ENCODE measurements at regions not wholly inside any gene's neighbourhood (a gene's known extent, or its start where the extent isn't known, plus 50 kb on each side); places are given as distances from the start of the nearest gene placed in this dataset.

DNA sequence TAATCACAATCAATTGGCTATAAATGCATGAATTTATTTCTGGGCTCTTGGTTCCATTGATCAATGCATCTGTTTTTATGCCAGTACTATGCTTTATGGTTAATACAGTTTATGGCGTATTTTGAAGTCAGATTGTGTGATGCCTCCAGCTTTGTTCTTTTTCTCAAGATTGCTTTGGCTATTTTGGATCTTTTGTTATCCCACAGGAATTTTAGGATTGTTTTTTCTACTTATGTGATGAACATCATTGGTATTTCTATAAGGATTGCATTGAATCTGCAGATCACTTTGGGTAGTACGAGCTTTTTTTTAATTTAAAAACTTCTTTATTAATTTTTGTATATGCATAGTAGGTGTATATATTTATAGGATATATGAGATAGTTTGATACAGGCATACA, 338.7 kb upstream of the IGFBP7 start:
- FAIRE-seq: no peak
- no peak for DNase-seq (ENCODE audit: low spot score in 2 of 2)

DNA sequence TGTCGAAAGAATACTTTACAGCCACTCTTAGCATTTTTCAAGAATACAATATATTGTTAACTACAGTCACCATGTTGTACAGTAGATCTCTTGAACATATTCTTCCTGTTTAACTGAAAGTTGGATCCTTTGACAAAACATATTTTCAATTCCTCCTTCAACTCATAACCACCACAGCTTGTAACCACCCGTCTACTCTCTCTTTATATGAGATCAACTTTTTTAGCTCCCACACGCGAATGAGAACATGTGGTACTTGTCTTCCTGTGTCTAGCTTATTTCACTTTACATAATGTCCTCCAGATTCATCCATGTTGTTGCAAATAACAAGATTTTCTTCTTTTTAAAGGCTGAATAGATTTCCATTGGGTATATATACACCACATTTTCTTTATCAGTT, 338.3 kb upstream of the IGFBP7 start:
- DNase-seq (ENCODE audit: low spot score in 2 of 2) (no peak), FAIRE-seq (no peak)

DNA sequence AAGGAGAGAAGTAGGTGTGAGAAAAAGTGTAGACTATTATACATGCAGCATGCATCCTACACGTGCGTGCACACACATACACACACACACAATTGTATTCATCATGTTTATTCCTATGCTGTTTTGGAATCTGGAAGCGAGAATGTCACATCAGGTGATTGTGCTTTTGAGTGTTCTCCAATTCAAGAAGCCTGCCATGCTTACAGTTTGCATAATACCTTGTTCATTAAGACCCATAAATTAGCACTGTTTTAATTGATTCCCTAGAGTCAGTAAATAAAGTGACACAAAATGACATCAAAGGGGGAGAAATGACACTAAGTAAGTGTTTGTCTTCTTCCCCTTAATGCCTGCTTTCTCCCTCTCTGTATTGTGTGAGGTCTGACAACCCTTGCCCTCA, 336.1 kb upstream of the IGFBP7 start:
- FAIRE-seq: no peak
- no peak for DNase-seq (ENCODE audit: low spot score in 2 of 2)

DNA sequence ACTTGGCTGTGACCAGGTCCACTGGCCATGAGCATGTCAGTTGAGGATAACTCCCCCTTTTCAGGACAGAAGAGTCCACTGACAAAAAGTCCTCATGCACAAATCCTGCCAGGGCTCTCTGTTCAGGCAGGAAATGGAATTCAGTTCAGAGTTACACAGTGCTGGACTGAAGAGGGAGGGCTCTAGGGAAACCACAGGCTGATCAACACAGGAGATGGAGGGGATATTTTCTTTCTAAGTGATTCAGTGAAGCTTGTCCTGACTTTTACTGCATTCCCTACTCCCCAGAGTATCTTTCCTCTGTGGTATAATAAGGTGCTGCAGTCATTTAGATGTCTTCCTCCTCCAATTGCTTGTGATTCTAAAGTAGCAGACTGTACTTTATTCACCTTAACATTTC, 335.5 kb upstream of the IGFBP7 start:
- FAIRE-seq: no peak
- DNase-seq (ENCODE audit: low spot score in 2 of 2): no peak

DNA sequence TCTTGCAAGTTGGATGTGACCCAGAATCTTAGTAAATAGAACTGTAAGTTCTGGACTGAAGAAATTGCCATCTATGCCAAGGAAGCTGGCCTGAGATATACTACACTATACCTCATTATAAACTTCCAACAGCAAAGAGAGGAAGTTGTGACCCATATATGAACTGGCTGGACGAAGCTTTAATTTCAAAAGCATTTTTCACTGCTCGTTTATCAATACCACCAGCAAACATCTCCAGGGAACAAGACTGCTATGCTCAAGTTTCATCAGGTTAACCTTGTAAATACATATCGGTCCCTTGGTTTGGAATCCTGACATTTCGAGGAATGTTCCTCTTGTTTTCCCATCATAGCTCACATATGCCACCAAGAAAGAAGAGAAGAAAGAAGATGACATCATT, 334.5 kb upstream of the IGFBP7 start:
- DNase-seq (ENCODE audit: low spot score in 2 of 2): no peak
- FAIRE-seq: no peak

DNA sequence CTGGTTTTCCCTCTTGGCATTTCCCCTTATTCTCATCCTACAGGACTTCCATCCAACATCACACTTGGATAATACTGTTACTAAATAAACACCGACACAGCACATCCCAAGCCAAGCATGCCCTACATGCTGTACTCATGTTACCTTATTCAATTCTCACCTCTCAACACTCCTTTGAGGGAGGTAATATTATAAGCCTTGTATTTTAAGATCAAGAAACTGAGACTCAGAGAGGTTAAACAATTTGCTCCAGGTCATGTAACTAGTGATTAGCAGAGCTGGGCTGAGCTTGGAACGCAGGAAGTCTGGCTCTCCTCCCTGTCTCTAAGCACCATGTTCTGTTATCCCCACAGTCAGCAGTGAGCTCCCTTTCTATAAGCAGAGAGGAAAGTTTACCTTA, 333.6 kb upstream of the IGFBP7 start:
- DNase-seq (ENCODE audit: low spot score in 2 of 2): no peak
- FAIRE-seq: no peak

DNA sequence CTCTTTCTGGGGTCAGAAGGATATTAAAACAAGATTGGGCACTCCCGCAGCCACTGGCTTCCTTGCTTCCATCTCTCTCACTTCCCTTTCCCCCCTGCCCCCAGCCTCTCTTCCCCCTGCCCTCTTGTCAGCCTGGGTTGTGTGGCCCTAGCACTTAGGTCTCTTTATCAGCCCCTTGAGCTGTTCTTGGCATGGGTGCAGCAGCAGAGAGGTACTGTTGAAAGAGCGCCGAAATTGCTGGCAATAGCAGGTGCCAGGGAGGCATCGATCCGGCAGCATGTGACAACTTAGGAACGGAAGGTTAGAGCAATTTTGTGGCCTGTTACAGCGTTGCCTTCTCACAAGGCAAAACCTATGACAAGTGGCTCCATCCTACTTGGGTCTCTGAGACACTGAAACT, 333.1 kb upstream of the IGFBP7 start:
- no peak for DNase-seq (ENCODE audit: low spot score in 2 of 2)
- no peak for FAIRE-seq

DNA sequence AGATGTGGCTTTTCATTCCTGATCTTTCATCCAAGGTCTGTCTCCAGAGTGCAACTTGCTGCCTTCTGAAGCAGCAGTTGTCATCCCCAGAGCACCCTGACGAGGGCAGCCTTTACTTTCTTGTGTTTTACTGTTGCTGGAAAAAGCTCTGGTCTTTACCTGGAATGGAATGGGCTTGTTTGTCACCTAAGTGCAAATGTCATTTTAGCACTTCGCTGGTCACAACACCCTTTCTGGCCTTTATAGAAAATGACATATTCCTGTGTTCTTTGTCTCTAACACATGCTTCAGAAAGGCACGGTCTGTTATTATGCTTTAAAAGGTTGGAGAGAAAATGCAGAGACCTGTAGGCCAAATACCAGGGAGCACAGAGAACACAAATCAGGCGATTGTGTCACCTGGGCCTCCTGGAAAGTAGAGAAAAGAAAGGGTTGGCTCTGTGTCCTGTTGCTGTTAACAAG, 332.7 kb upstream of the IGFBP7 start:
- FAIRE-seq (no peak), DNase-seq (ENCODE audit: low spot score in 2 of 2) (peak in 1 of 2 donors; percentile 40)

DNA sequence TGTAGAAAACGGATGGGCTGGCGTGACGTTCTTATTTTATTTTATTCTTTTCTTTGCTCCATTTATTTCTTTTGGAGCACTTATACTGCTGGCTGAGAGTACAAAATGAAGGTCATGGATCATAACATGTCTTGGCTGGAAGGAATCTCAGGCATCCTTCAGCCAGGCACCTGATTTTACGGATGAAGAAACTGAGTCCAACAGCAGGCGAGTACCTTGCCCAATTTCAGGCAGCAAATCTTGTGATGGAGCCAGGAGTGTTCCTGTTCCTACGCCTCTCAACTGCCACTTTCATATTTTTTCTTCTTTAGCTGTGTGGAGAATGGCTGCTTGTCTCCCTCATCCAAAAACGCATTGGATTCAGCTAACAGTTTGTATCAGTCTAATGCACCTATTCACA, 332.1 kb upstream of the IGFBP7 start:
- FAIRE-seq (no peak), DNase-seq (ENCODE audit: low spot score in 2 of 2) (no peak)

DNA sequence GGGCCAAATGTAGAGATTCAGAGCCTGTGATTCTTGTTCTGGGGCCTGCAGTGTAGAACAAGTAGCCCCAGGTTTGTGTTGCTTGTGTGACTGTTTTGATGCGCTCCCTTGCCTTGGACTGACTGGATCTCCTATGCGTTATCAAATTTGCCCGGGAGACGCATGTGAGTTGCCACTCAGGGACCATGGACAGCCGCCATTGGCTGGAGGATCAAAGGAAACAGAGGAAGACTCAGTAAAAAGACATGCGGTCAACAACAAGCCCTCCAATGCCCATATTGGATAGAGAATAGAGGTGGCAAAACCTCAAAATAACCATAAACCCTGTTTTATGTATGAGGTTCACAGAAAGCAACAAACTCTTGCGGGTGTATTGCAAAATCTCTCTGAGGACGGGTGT, 327.5 kb upstream of the IGFBP7 start:
- DNase-seq (ENCODE audit: low spot score in 2 of 2) (no peak), FAIRE-seq (no peak)

DNA sequence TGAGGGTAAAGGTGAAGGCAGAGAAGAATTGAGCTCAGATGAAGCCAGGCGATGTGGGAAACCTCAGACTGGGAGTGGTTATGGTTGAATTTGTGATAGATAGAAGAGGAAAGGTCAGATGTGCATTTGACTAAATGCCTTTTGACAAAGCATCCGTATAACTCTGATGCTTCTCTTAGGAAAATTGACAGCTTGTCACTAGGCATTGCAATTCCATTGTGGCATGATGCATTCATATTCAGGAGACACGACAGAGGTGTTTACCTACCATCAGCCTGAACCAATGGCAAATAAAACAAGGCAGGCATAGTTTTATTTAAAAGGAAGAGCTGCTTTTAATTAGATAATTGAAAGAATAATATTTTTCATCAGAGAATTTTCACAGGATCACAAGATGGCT, 325.1 kb upstream of the IGFBP7 start:
- FAIRE-seq (no peak), DNase-seq (ENCODE audit: low spot score in 2 of 2) (no peak)

DNA sequence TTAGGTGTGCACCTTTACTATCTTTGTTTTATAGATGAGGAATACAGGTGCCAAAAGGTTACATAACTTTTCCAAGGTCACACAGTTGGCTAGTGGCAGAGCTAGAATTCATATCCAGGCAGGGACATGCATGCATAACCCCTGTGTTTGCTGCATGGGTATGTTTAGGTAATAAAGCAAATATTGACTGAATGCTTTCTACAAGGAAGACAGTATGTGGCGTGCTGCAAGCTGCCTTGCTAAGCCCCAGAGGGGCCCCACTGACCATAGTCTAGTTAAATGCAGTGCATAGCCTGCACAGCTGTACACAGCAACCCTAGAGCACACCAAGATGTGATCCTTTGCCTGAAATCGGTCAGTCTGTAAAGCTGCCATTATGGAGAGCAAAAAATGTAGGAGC, 320.5 kb upstream of the IGFBP7 start:
- FAIRE-seq: no peak
- no peak for DNase-seq (ENCODE audit: low spot score in 2 of 2)

DNA sequence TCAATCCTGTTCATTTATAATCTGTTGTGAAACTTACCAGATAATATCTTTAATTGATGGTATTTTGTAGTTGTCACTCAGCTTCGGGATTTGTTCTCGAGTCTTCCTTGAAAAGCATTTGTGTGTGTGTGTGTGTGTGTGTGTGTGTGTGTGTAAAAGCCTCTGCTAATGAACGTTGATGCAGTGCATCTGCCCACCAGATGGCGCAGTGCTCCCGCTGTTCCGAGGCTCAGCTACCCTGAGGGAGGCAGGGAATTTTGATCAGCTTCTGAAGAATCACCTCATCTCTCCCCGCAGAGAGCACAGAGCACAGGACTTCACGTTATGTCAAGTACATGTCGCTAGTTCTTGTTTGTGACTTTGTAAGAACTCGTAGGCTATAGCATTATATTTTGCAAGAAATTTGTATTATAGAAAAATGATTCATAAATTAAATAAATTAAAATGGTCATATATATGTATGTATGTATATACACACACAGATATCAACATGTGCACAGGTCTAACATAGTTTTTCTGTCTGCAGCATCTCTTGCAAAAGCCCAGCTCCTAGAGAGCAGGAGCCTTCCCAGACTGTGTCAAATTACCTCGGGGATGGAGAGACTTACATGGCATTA, 316.7 kb upstream of the IGFBP7 start:
- FAIRE-seq (no peak), DNase-seq (ENCODE audit: low spot score in 2 of 2) (peak; percentile 11 to 49)

DNA sequence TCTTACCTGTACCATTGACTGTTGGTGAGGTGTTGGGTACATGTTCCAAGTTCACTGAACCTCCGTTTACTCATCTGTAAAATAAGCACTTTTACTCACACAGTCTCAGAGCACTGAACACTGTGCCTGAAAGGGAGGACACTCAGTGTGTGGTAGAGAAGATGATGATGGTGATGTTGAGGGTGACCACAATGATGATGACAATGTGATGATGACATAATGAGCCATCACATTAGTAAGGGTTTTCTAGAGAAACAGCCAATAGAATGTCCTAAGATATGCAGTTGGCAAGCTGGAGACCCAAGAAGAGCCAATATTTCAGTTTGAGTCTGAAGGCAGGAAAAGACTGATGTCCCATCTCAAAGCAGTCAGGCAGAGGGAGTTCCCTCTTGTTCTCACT, 315.4 kb upstream of the IGFBP7 start:
- FAIRE-seq: no peak
- DNase-seq (ENCODE audit: low spot score in 2 of 2): no peak

DNA sequence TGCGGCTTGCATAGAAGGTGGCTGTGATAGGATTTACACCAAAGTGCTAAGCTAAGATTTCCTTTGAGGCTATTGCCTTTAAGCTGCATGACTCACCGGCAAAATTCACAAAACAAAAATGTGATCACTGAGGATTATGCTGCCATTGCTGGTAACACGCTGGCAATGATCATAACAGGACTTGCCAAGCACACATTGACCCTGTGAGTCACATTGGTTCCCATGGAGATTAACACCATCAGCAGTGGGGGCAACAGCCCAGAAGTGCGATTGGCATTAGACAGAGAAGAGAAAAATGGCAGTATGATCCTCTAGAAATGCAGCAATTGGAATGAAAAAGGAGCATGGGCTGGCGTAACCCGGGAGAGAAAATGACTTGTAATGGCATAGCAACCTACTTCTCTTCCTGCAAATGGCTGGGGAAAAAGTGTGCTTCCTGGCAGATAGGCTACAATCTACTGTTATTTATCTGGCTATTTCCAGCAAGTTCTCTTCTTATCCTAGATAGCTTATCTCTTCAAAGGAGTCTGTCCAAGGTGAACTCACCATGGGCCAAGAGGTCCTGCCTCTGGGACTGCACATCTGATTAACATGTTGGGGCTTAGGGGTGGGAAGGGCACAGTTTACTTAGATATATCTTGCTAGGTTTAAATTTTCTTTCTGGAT, 314.2 kb upstream of the IGFBP7 start:
- no peak for FAIRE-seq
- peak in 1 of 2 donors; percentile 8 for DNase-seq (ENCODE audit: low spot score in 2 of 2)

DNA sequence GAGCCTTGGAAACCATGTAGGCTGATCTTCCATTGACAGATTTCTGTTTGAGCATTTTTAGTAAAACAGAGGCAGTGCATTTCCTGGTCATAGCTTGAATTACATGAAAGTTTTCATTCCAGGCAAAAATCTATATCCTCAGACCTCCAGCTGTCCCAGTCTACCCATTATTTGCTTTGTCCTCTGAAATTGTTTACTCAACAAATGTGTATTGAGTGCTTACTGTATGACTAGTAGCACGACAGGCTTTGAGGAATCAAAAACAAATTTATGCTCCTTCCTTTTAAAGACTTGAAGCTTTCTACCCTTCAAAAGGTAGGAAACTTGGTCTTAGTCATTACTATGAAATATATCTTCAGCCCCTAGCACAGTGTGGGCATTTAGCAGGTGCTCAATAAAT, 307.9 kb upstream of the IGFBP7 start:
- DNase-seq (ENCODE audit: low spot score in 2 of 2) (no peak), FAIRE-seq (no peak)

DNA sequence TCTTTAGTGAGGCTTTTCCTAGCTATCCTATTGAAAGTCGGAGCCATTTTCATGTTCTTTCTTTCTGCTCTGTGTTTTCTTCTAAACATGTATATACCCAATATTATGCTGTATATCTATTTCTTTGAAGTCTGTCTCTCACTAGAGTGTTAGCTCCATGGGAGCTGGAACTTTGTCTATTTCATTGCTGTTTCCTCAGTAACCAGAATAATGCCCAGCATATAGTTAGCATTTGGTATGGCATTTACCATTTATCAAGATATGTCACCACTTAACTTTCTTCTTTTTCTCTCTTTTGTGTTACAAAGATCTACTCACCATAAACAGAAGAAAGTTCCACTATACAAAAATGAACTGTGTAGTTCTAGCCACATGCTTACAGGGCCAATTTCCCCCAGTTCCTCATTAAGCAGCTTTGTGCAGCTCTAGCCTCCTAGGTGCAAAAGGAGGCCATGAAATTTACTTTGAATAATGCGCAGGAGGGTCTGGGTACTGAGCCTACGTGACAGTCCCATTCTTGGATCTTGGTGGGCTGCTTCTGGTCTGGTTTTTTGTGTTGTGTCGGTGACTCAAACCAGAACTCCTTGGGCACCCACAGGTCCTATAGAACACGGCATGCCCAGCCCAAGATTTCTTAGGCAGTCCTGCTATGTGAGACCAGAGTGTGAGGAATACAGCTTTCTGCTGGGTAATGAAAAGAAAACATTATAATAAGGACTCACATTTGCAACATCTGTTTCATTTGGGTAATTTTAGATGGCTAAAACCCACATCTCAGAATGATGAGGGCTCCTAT, 302.3 kb upstream of the IGFBP7 start:
- DNase-seq (ENCODE audit: low spot score in 2 of 2) (no peak), FAIRE-seq (no peak)

DNA sequence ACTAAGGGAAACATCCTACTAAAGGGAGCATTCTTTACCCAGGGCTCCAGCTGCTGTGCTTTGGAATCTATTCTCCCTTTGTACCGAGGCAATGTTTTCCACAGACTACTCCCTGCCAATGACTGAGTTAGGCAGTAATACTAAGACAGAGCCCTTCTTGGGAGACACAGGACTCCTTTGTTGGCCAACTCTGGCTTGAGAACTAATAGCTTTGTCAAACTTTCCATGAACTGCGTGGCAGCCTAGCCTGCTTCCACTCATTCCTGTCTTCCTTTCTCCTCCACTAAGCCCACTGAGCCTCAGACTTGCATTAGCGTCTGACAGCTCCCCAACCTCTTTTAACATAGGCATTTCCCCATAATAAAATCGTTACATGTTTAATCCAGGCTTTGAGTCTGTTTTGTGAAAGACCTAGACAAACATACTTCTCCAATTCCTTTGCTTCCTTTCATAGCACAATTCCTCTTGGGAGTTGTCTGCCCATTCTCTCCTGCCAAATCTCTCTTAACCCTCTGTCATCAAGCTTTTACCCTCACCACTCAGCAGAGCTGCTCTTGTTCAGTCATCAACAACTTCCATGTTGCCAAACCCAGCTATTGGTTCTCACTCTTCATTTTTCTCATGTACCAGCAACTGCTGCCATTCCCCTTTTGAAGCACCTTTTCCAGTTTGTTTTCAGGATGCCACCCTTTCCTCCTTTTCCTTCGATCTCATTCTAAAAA, 300.3 kb upstream of the IGFBP7 start:
- DNase-seq (ENCODE audit: low spot score in 2 of 2): peak; percentile 3 to 15
- peak; percentile 26 for FAIRE-seq

DNA sequence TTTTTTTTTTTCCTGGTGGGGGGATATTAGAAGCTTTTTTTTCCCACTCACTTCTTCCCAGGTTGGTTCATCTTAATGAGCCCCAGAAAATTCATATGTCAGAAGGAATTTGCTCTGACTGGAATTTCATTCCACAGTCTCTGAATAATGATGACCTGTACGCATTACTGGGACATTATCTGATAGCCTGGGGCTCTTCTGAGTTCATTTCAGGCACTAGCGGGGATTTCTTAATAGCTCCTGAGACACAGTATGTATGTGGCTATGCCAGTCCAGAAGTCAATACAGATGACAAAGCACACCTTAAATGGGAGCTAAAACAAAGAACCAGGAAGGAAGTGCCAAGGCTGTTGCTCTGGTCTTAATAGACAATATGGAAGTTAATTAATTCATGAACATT, 295.2 kb upstream of the IGFBP7 start:
- DNase-seq (ENCODE audit: low spot score in 2 of 2) (no peak), FAIRE-seq (no peak)

DNA sequence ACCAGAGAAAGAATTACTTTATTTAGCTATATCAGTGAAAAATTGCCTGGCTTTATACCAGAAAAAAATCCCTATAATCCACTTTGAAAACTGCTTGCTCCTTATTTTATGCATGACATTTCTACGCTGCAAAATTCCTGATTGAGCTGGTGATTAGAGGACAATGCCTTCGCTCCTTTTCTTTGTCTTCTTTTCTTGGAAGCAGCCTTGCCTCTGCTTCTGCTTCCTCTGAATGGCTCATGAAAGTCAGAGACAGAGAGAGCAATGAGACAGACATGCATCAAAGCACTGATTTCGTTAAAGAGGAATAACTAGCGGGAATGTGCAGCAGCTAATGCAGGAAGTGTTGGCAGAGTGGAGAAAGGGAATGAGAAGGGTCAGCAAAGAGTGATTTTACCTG, 294.3 kb upstream of the IGFBP7 start:
- no peak for FAIRE-seq

DNA sequence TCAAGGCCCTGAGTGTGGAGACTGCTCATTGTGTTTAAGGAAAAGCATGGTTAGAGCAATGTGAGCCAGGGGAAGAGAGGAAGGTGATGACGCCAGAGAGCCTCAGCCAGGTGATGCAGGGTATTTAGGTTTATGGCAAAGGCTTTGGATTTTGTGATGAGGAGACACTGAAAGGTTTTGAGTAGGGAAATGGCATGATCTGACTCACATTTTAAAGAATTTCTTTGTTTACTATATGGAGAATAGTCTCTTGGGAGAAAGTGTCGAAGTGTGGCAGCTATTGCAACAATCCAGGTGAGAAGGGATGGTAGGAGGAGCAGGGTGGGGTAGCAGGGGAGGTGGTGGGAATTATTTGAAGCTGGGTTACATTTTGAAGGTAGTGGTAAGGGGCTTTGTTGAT, 293.4 kb upstream of the IGFBP7 start:
- FAIRE-seq: no peak

More for the DNA sequence above, 294.3 kb upstream of the IGFBP7 start:
- DNase-seq (ENCODE audit: low spot score in 2 of 2): no peak

More for the DNA sequence above, 293.4 kb upstream of the IGFBP7 start:
- DNase-seq (ENCODE audit: low spot score in 2 of 2): no peak

Measured in frontal cortex (tissue), 3 donors.